Activated CD4-positive, alpha-beta T cell treated with anti-CD3 and anti-CD28 coated beads, Interleukin-10, Interleukin-2, amounts not matched to agents 100 ng/mL and 50 ng/mL, durations not matched to agents 16 hours and 8 hours (primary cell): ENCODE measurements at regions not wholly inside any gene's neighbourhood (a gene's known extent, or its start where the extent isn't known, plus 50 kb on each side); places are given as distances from the start of the nearest gene placed in this dataset.
"Not testable (repeated sequence)": the region's sequence is repeated elsewhere in the genome, so short reads cannot be mapped to it uniquely, and the experiment has no call there.

ENCODE experiments used
- DNase-seq: peaks from one replicate; pipeline ENCODE4 v3.0.0-alpha.2; 2020

DNA sequence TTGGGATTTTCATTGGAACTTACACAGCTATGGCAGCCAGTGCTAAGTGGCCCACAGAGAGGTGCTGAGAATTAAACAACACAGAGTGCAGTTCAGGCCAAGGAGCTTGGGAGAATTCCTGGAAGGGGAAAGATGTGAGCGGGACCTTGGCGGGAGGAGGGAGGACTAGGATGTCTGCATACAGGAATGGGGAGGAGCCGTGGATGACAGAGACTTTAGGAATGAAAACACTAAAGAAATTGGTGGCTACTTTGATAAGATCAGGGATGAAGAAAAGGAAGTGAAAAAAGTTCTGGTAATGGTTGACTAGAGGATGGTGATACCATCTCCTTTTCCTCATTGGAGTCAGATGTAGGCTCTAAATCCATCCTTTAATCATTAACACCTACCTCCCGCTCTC lies 234.2 kb upstream of the FZD8 start:
- no peak for DNase-seq

DNA sequence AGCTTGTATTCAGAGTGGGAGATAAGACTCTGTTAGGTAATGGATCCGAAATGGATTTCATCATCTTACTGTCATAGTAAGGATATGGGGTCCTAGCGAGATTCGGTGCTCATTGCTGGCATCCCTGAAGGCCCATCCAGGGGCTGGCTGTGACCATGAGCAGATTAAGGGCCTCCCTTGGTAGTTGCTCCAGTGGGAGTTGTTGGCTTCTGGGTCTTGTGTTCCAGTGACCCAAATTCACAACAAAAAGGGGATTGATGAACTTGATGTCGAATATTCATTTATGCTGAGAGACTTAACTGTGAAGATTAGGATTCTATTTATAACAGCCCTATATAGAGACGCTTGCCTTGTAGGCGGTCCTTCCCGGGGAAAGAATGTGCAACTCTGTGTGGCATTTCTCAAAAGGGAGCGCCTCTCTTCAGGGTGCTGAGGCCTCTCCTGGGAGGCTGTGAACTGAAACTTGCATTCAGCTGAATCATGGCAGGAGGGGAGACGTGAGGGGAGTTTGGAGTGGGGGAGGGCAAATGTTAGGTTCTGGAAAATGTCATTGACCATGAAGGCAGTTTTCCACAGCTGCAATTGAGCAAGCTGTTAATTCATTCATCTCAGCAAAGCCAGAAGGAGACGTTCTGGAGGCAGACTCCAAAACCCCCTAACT lies 233.1 kb upstream of the FZD8 start:
- DNase-seq = no peak

DNA sequence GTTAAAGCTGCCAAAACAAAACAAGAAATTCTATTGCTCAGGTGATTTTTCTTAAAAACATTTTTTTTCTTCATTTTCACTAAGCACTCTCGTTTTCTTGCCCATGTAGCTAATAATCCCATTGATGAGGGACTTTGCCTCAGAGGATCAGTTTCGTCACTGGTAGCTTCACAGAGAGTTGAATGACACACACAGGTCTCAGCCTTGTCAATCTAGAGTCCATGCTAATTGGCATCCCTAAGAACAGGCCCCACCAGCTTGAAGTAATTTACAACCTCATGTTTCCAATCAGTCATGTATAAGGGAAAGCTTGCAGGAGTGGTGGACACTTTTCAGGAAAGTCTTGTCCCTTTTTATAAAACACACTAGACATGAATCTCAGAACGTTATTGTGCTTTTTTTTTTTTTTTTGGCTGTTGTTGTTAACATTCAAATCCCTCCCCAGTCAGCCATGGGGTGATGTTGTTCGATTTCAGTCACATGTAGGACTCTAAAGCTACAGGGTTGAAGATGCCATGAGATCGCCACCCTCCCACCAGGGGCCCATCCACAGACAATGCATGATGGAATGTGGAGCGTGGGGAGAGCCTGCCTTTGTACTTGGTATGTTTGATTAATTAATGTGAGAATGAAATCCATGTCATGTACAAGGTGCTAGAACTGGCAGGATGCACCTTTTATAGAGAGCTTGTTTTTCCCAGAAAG lies 232.4 kb upstream of the FZD8 start:
- DNase-seq = no peak

DNA sequence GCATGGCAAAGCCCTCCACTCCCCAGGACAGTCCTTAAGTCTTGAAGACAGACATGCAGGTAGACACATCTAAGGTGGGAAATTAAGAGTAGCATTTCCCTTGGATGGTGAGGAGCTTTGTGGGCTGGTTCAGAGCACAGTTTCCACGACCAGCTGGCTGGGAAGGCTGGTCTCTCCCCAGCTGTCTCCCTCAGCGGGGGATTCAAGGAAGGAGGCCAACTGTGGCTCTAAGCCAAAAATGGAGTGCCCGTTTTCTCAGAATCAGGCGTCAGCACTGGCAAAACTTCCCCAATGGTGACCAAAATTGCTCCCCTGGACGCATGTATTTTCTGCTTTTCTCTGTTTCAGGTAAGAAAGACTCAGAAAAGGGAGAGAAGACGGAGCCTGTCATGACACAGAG lies 230.6 kb upstream of the FZD8 start:
- no peak for DNase-seq

DNA sequence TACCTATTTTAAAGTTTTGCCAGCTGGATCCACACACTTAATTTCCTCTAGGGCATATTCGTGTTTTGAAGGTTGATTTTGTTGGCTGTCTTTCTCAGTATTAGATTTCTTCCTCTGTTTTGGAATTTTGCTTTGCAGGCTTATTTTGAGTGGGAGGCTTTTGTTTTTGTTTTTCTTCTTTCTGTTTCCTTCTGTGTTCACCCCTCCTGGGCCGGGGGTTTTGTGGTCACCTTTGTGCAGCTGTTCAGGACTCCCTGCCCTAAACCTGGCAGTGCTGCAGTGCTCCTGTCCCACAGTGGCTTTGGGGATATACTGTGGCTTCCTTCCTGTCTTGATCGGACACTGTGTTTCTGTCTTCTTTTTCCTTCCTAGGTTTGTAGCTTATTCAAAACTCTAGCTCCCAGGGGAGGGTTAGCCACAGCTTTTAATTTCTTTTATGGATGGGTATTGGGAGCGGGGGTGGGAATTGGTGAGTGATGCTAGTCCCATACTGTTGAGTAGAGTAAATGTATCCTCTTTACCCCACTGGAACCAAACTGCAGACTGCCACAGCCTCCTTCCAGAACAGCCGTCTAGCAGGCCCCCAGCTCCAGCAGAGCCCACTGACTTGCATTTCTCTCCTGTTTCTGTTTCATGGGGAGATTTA lies 228.7 kb upstream of the FZD8 start:
- no peak for DNase-seq

DNA sequence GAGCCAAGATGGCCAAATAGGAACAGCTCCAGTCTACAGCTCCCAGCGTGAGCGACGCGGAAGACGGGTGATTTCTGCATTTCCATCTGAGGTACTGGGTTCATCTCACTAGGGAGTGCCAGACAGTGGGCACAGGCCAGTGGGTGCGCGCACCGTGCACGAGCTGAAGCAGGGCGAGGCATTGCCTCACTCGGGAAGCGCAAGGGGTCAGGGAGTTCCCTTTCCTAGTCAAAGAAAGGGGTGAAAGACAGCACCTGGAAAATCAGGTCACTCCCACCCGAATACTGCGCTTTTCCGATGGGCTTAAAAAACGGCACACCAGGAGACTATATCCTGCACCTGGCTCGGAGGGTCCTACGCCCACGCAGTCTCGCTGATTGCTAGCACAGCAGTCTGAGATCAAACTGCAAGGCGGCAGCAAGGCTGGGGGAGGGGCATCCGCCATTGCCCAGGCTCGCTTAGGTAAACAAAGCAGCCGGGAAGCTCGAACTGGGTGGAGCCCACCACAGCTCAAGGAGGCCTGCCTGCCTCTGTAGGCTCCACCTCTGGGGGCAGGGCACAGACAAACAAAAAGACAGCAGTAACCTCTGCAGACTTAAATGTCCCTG lies 216.7 kb upstream of the FZD8 start:
- DNase-seq = not testable (repeated sequence)

DNA sequence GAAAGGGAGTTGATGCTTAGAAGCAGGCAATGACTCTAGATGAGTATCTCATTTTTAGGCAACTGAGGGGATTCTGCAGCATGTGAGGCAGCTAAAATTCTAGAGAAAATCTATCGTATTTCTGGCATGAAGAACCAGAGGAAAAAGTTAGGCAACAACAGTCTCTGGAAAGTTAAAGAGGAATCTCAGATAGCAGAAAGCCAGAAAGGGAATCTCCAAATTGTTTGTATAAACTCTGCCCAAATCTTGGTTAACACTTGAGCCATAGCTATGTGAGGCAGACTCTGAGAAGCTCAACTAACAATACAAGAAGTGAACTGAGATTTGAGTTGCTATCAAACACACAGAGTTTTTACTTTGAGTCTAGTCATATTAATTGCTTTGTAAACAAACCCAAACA lies 215.8 kb upstream of the FZD8 start:
- DNase-seq = no peak

DNA sequence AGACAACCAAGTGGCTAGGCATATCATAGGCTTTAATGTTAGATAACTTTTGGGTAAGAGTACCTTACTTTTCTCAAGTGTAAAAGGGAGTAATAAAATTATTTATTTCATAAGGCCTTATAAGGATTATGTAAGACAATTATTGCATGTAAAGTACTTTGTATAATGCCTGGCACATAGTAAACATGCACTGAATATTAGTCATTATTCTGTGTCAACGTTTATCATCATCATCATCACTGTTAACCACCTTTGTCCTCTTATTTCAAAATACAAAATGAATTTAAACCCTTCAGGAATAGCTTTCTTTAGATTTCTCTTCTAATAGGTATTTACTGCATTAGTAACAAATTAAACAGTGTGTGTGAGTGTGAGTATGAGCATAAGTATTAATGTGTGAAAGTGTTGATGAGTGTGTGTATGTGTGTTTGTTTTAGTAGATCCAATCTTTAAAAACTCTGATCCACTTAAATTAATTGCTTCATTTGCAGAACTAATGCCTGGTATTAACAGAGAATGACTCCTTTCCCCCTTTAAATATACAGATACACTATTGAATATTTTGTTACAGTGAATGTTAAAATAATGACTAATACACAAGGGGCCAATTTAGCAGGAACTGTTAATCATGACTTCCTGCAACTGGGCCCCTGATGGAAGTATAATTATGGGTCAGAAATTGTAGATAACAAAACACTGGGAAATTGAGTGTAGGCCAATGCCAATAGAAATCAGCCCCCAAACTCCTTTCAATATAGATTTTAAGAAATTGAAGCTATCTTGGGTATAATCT lies 213.3 kb upstream of the FZD8 start:
- DNase-seq = no peak

DNA sequence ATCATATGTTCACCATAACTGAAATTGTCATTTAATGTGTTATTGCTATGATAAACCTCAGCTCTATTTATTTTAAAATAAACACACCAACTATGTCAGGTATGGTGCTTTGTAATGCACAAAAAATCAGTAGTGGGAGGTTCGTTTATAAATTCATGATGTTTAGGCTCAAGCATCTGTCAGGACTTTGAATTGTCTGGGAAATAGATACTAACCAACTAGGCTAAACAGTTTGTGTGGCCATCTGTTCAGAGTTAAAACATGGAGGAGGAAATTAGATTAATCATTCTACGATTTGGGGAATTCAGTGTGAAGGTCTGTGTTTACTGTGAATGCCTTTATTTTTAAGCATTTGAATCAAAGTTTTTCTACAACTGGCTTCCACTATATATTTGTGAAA lies 212.6 kb upstream of the FZD8 start:
- DNase-seq = no peak

DNA sequence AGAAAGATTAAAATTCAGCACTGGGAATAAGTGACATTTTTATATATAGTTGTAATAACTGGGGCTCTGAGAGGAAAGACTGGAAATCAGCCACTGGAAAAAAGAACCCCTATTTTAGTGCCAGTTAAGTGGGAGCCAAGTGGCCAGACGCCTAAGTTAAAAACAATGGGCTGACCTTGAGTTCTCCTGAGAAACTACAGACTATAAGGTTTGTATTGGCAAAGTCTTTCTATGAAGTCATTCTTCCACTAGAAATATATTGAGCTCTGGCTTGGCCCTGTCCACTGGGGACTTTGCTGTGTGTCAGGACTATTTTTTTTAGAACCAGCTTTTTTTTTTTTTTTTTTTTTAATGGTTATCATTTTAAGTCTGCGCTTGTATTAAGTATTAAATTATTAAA lies 210.6 kb upstream of the FZD8 start:
- no peak for DNase-seq

DNA sequence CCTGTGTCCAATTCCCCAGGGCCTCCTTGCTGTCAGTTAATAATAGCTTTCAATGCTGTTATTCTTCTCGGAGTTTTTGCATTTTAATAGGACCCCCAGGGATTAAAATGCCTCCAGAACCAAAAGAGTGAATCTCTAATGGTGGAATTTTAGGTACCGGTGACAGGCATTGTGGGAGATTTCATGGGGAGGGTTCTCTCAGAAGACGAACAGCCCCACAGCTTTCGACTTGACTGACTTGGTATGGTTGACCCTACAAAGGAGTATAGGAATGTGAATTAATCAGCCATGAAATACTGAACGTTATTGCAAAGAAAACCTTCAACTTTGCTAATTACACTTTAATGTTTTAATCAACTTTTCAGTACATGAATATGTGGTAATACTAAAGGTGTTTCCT lies 206.3 kb upstream of the FZD8 start:
- DNase-seq = no peak

DNA sequence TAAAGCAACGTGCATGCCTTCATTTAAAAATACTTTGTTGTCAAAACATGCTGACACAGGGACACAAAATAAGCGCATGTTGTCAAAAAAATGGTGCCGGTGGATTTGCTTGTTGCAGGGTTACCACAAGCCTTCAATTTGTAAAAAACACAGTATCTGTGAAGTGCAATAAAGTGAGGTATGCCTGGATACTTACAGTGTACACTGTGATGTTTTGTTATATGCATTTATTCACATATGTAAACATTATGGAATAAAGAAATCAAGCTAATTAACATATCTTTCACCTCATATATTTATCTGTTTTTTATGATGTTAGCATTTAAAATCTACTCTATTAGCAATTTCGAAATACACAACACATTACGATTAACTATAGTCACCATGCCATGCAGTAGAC lies 202.6 kb upstream of the FZD8 start:
- DNase-seq = no peak

DNA sequence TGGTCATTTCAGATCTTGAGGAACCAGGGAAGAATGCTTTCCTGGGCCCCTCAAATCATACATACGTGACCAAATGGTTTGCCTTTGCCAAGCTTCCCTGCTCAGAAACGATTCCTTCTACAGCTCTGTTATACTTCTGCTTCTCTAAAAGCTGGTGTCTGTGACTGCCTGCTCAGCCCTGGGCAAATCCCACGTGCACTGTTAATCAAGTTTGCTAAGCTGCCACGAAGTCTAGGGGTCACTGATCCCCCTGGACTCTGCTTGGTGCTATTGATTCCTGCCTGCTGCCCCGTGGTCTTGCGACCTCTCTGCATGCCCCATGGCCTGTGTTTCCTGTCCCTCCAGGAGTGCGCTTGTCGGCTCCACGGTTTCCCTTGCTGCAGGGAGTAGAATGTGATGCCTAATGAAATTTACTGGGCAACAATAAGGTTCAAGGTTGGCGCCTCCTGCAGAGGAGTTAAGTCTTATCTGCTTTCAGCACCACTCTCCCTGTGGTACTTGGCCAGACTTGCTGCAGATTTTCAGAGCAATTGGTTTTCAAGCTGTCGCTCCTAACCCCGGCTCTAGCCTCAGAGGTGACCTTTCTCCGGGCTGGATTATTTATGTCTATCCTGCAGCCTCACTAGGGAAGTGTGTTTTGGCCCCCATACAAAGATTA lies 201.6 kb upstream of the FZD8 start:
- no peak for DNase-seq

DNA sequence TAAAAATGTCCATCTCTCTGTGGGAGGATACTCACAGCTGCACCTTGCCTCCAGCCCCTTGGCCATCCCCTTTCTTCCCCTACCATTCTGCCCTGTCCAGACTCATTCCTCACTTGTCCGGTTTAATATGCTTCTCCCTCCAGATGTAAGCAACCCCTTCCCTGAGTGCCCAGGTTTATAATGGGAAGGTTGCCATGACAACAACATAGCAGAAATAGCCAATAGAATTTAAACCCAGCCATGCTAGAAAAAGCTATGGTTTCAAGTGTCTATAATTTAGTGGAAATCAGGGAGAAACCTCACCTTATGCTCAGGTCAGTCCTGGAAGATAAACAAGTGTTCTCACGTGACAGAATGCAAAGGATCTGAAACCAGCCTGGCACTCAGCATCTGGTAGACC lies 196.0 kb upstream of the FZD8 start:
- no peak for DNase-seq

DNA sequence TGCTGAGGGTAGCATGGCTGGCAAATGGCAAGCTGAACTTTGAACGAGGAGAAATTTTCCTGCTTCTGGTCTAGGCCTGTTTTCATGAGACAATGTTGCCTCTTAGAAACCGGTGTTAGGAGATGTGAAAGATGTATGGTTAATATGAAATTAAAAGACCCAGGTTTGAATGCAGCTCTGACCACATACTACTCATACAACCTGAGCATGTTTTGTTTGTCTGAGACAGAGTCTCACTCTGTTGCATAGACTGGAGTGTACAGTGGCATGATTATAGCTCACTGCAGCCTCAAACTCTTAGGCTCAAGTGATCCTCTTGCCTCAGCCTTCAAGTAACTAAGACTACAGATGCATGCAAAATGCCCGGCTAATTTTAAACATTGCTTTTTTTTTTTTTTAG lies 193.4 kb upstream of the FZD8 start:
- DNase-seq = no peak

DNA sequence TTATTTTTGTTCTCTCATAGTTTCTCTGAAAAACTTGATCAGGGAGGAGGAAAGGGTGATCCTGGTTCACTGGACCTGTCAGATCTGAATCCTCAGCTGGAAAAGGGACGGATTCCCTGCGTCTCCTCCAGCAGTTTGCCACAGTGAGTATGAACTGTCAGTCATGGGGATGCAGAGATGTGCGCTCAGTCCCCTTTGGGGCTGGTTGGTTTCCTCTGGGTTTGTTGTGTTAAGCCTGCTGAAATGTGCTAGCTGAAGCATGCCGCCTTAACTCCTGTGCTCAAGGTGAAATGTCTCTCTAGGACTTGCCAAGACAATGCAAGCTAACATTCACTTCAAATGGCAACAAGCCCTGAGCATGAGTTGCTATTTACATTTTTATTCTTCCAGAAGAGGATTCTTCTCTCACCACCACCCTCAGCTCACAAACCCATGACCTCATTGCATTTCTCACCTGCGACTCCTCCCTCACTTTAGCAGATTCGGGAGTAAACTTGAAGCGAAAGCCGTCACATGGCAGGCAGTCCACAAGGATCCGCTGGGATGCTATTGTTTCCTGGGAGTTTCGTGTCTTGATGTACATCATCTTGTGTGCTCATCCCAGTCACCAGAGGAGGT lies 192.9 kb upstream of the FZD8 start:
- DNase-seq = no peak

DNA sequence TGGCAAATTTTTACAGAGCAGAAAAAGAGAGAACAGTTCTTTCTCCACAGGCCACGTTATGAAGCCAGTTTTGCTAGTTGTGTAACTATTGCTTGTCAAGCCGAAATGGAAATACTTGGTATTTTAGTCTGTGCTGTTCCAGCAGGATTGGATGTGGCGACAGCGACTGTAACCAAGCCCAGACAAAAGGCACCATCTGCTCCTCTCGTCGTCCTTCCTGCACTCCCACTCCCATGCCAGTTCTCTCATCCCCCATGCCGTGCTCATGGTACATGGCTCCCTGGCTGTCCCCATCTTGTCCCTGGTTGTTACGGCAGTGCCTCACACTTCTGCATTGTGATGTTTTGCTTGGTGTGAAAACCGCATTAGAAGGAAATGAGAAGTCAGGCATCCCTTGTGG lies 185.7 kb upstream of the FZD8 start:
- DNase-seq = no peak

DNA sequence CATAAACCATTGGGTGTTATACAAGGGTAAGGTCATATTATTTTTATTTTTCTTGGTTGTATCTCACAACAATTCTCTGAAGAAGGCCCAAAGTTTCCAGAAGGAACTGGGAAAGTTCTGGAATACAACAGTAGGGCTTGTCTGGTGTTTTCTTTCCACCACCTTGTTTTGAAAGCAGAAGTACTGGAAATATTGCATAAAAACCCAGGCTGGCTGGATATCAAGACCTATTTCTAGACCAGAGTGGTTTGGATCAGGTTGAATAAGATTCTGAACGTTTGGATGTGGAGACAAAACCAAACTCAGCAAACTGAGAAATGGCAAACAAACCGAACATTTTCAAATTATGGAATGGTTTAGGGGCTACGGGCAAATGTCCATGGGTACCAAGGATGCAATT lies 182.6 kb upstream of the FZD8 start:
- no peak for DNase-seq

DNA sequence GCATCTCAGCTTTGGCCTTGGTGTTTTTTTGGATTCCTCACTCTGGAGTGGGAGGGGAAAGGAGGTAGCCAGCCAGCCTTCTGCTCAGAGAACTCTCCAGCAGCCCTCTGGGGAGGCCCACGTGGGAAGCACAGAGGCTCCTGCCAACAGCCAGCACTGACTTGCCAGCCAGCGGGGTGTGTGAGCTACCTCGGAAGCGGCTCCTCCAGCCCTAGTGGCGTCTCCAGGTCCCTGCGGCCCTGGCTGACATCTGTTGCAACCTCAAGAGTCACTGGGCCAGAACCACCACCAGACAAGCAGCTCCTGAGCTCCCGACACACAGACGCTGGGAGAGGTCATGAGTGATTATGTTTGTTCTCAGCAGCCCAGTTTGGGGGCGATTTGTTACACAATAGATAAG lies 180.2 kb upstream of the FZD8 start:
- DNase-seq = no peak

DNA sequence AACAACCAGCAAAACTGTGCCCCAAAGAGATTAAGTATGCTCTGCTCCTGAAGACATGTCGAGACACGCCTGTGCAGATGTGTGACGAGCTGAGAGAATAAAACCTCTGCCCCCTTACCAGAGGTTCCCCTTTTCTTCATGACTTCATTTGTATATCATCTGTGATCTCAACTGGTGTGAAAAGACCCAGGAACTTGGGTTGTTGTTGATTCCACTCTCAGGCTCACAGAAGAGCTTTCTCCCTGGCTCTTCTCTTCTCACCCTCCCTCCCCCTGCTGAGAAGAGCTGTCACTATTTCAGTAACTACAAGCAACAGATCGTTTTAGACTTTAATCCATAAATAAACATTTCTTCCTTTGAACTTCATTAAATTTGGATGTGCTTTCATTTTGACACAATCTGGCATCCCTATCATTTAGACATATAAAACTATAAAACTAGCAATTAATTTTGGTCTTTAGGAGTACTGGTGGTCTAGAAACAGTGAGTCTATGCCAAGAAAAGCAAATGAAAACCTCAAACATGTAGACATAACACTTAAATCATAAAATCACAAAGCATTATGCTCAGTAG lies 179.3 kb upstream of the FZD8 start:
- no peak for DNase-seq

DNA sequence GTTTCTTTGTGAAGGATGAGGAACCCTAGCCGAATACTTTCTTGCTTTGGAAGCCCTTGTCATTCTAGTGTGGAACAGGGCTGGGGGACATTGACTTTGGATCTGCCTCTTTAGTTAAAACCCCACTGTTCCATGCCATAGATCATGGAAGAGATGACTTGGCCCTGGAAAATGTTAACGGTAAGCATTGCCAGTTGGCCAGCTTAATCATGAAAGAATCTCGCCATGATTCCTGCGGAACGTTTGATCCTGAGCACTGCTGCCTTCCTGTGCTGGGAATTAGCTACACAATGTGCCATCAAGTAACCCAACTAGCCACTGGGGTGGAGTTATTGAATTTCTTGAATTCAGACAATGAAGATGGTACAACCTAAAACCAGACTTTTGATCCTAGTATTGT lies 177.6 kb upstream of the FZD8 start:
- DNase-seq = no peak

DNA sequence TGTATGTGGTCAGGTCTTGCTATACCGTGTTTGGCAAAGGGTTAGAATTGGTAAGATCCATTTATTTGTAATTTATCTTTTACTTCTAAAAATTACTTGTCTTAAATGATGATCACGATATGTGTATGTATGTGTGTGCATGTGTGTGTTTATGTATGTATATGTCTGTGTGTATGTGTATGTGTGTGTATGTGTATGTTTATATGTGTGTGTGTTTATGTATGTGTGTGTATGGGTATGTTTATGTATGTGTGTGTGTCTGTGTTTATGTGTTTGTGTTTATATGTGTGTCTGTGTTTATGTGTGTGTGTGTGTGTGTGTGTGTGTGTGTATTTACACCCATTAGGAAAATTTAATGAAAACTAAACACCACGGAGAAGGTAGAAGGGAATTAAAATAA lies 176.9 kb upstream of the FZD8 start:
- DNase-seq = no peak
